Transverse colon (tissue), 4 donors: ENCODE measurements at regions not wholly inside any gene's neighbourhood (a gene's known extent, or its start where the extent isn't known, plus 50 kb on each side); places are given as distances from the start of the nearest gene placed in this dataset.

Source experiments
- CTCF ChIP-seq, 5 experiments: fragments of 200-600 bp in 3 of 5; fragments of 450-650 bp in 2 of 5; sonication (generic) in 3 of 5; IDR thresholded peaks; 1 replicate in 2 of 5; 2 replicates in 3 of 5; pipeline ENCODE4 v1.5.1; 2016 to 2017; ENCODE audit warnings: antibody characterized with exemption in 5 of 5, inconsistent platforms in 3 of 5, mild to moderate bottlenecking in 2 of 5, moderate library complexity in 1 of 5
- EP300 ChIP-seq: sonication (generic); formaldehyde crosslinking; IDR thresholded peaks from one replicate; pipeline ENCODE4 v1.6.1; 2017; ENCODE audit warnings: antibody characterized with exemption, low read depth
- POLR2A ChIP-seq: fragments of 450-650 bp; IDR thresholded peaks from one replicate; pipeline ENCODE4 v1.6.1; 2016; ENCODE audit warnings: antibody characterized with exemption, mild to moderate bottlenecking, moderate library complexity
- POLR2AphosphoS5 ChIP-seq, 3 donors: sonication (generic); formaldehyde crosslinking; IDR thresholded peaks; one replicate each; pipeline ENCODE4 v1.6.1; 2016; ENCODE audit warnings: antibody characterized with exemption in 3 of 3

- no peak for TF ChIP-seq POLR2A
- no peak for TF ChIP-seq CTCF (IDR thresholded peaks at IDR 0.05)
- no peak for TF ChIP-seq POLR2AphosphoS5 (IDR thresholded peaks at IDR 0.05)
- no peak for TF ChIP-seq EP300
These were observed 237.5 kb upstream of the ROPN1 start for GRCh38 chr3:124229420-124229819.
